Right cardiac atrium (tissue), 5 donors: ENCODE measurements at regions not wholly inside any gene's neighbourhood (a gene's known extent, or its start where the extent isn't known, plus 50 kb on each side); places are given as distances from the start of the nearest gene placed in this dataset.

ENCODE experiments used
- ATAC-seq, 2 donors: fragments of 200-7000 bp; cut with Tn5 transposase; one replicate each; pipeline versions ENCODE4 v1.8.0 to v1.9.1; 2020; ENCODE audit warnings: moderate library complexity in 2 of 2, mild to moderate bottlenecking in 1 of 2
- DNase-seq, 3 donors: peaks; one replicate each; pipeline ENCODE4 v3.0.0-alpha.2; 2020
- H3K27ac ChIP-seq: one replicate; pipeline ENCODE4 v1.5.1; 2013; ENCODE audit warnings: mild to moderate bottlenecking, low read length, control low read depth, moderate library complexity
- H3K27me3 ChIP-seq: one replicate; pipeline ENCODE4 v1.6.1; 2013; ENCODE audit not compliant: control insufficient read depth, insufficient read depth
- H3K4me1 ChIP-seq: one replicate; pipeline ENCODE4 v1.6.1; 2013; ENCODE audit warnings: low read length; ENCODE audit not compliant: control insufficient read depth, insufficient read depth
- H3K4me3 ChIP-seq: one replicate; pipeline ENCODE4 v1.5.1; 2013; ENCODE audit warnings: low read length, control low read depth
- H3K9me3 ChIP-seq: one replicate; pipeline ENCODE4 v1.6.1; 2013; ENCODE audit warnings: low read length; ENCODE audit not compliant: control insufficient read depth
- WGBS: extraction: QIAGEN DNeasy Blood & Tissue Kit; methylation state at CpG from one replicate; pipeline ENCODE4 v1.1.7; 2013; 5-methylcytosine and 5-hydroxymethylcytosine counted together
- intact Hi-C, 4 donors: fragments of 100-400 bp; cut with DNase I; formaldehyde crosslinking; loops; one replicate each; pipeline versions ENCODE4 v1.11.0 to v1.14.0; 2022 to 2023
- donor health status: healthy with polysubstance abuse.
- donor health status: DM: no; HTN: yes; CAD: no.
- donor health status: DM: no; HTN: no; CAD: no.
- donor health status: DM: no; HTN: yes; CAD: no; lungs with severe emphysema.
- donor health status: DM: yes; HTN: yes; CAD: no.

GRCh38 chr7:67843001-67843565 lies 846.5 kb downstream of the TYW1 start:
- Histone ChIP-seq H3K9me3 (no peaks in the 10 kb centered on the region), H3K27me3 (no peaks in the 10 kb centered on the region), H3K4me1 (no peaks in the 10 kb centered on the region), H3K27ac (no peak overlapping the region), H3K4me3 (no peak overlapping the region)
- no peak for DNase-seq
- intact Hi-C loops, result no loop called here
- WGBS, result 72% methylated on average over 6 of the region's 6 CpGs
- no peak for ATAC-seq

- intact Hi-C loops, result no loop called here
- no peaks in the 10 kb centered on the region for H3K4me1 ChIP-seq
- H3K9me3 ChIP-seq, result no peaks in the 10 kb centered on the region
- 22% methylated on average over 4 of the region's 4 CpGs for WGBS
- ATAC-seq (no peak), DNase-seq (no peak)
- no peak overlapping the region for H3K4me3 ChIP-seq
- H3K27ac ChIP-seq, result no peak overlapping the region
- no peaks in the 10 kb centered on the region for H3K27me3 ChIP-seq
Observed at GRCh38 chr7:67843615-67844014, 847.0 kb downstream of the TYW1 start.

DNA sequence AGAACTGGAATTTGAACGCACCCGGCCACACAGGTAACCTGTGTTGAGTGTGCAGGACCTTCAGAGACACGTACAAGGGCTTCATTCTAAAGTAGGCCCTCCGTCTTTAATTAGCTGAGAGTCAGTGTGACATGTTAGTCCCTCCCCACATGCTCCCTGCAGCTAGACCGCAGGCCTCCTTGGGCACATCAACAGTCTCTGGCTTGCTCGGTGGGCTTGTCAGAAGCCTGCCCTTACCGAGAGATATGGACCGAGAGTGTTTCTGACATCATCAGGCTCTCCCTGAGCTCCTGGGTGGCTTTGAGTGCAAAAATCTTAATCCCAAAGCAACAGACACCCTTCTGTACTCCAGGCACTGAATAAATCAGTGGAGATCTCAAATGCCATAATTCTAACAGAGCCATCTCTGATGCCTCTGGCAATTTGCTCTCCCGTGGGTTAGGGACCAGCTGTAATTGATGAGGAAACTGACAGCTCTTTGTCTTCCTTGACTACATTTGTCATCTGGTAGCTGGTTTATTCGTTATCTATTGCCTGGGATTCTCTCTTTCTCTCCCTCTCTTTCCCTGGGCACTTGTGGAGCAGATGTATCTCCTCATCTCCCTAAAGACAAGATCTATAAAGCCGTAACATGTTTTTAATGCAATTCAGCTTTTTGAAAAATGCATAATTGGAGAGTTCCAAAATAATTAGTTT lies 850.6 kb downstream of the TYW1 start:
- intact Hi-C loops, result no loop called here
- ATAC-seq, result no peak
- H3K9me3 ChIP-seq, result no peaks in the 10 kb centered on the region
- no peak for DNase-seq
- no peaks in the 10 kb centered on the region for H3K27me3 ChIP-seq
- no peaks in the 10 kb centered on the region for H3K4me1 ChIP-seq
- H3K4me3 ChIP-seq, result no peak overlapping the region
- WGBS, result 42% methylated on average over 11 of the region's 11 CpGs
- no peak overlapping the region for H3K27ac ChIP-seq

DNA sequence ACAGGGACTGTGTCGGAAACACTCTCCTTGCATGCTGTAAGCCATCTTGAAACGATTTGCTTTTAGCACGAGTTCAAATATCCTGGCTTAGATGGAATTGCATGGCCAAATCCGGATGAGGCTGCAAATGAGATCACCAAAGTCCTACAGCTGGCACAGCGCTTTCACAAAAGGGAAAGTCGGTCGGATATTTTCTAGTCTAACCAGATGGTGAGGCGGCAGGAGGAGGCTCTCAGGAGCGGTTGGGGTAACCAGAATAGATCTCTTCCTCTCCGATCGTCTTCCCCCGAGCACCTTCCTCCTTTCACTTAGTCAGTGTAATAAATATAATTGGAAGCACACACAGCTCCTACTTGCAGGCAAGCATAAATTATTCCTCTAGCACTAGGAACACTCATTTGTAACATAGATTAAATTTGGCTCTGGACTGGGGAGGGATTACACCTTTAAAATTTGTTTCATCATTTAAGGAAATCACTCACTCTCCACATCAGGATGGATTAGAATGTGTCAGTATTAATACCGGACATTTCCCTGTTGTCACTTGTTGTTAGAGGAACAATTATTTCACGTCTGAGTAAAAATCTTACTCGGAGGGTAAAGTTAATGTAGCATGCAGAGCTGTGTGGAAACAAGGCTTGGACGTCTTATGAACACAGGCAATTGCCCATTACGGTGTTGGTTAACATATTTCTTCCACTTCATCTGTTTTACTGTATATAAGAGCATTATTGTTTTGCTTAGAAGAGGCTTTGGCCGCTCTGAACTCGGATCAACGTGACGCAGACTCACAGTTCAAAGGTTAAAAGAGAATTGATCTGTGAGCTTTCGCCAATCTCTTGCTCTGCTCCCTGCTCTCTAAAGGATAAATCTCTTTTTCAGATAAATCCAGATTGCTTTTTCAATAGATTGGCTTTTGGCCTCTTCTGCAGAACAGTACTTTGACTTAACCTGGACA lies 857.9 kb downstream of the TYW1 start:
- WGBS, result 68% methylated on average over 22 of the region's 22 CpGs
- Histone ChIP-seq H3K27me3 (no peaks in the 10 kb centered on the region), H3K4me1 (no peaks in the 10 kb centered on the region), H3K9me3 (no peaks in the 10 kb centered on the region), H3K4me3 (no peak overlapping the region), H3K27ac (no peak overlapping the region)
- DNase-seq (no peak), ATAC-seq (no peak)
- intact Hi-C loops, result no loop called here

DNA sequence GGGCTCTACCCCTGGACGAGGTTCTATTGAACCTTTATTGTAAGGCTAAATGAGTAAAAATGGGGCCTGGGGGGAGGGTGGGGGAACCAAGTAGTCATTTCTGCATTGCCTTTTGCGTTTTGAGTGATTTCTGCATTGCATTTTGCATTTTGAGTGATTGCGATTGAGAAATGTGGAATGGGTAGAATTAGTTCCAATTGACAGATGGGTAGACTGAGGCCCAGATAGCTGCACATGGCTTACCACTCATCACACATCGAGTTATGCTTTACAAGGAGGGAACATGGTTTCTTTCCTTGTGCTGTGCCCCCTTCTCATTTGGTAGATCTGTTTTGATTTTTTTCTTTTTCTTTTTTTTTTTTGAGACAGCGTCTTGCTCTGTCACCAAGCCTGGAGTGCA lies 858.7 kb downstream of the TYW1 start:
- Histone ChIP-seq H3K27ac (no peak overlapping the region), H3K4me1 (no peaks in the 10 kb centered on the region), H3K9me3 (no peaks in the 10 kb centered on the region), H3K27me3 (no peaks in the 10 kb centered on the region), H3K4me3 (no peak overlapping the region)
- ATAC-seq (no peak), DNase-seq (no peak)
- 63% methylated on average over 5 of the region's 5 CpGs for WGBS
- intact Hi-C loops, result no loop called here

DNA sequence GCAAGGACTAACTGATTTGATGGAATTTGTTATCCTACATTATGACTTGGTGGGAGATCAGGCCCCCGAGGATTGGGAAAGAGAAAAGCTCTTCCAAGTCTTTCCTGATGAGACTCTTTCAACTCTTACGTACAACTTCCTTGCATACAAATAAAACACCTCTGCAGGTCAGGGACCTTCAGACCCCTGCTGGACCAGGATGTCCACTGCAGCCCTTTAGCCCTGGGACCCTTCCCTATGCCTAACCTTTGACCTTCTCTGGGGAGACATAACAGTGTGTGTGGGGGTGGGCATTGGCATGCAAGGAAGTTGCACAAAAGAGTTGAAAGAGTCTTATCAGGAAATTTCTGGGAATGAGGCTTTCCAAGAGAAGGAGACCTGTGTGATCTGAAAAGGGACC lies 859.4 kb downstream of the TYW1 start:
- no peaks in the 10 kb centered on the region for H3K27me3 ChIP-seq
- H3K4me3 ChIP-seq, result no peak overlapping the region
- WGBS, result 51% methylated on average over 2 of the region's 2 CpGs
- DNase-seq (no peak), ATAC-seq (no peak)
- H3K4me1 ChIP-seq, result no peaks in the 10 kb centered on the region
- intact Hi-C loops, result no loop called here
- H3K9me3 ChIP-seq, result no peaks in the 10 kb centered on the region
- no peak overlapping the region for H3K27ac ChIP-seq

GRCh38 chr7:67857698-67858097 lies 861.1 kb downstream of the TYW1 start:
- ATAC-seq (no peak), DNase-seq (no peak)
- H3K4me3 ChIP-seq, result no peak overlapping the region
- no peaks in the 10 kb centered on the region for H3K4me1 ChIP-seq
- no peak overlapping the region for H3K27ac ChIP-seq
- no peaks in the 10 kb centered on the region for H3K27me3 ChIP-seq
- H3K9me3 ChIP-seq, result no peaks in the 10 kb centered on the region
- intact Hi-C loops, result no loop called here
- 80% methylated on average over 10 of the region's 10 CpGs for WGBS

- Histone ChIP-seq H3K4me3 (no peak overlapping the region), H3K4me1 (no peaks in the 10 kb centered on the region), H3K9me3 (no peaks in the 10 kb centered on the region), H3K27me3 (no peaks in the 10 kb centered on the region), H3K27ac (no peak overlapping the region)
- 76% methylated on average over 7 of the region's 7 CpGs for WGBS
- DNase-seq (no peak), ATAC-seq (no peak)
- intact Hi-C loops, result no loop called here
Observed at GRCh38 chr7:67858931-67859330, 862.3 kb downstream of the TYW1 start.

DNA sequence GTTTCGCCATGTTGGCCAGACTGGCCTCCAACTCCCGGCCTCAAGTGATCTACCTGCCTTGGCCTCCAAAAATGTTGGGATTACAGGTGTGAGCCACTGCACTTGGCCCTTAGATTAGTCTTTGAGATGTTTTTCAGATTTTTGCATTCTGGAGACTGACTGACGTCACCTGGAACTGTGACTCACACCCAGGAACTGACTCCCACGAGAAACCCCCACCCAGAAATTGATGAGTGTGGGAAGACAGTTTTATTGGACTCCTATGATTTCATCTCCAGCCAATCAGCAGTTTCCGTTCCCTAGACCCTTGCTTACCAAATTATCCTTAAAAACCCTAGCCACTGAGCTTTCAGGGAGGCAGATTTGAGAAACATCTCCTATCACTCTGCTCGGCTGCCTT lies 867.3 kb downstream of the TYW1 start:
- 76% methylated on average over 6 of the region's 6 CpGs for WGBS
- no peak overlapping the region for H3K4me3 ChIP-seq
- intact Hi-C loops, result no loop called here
- H3K4me1 ChIP-seq, result no peaks in the 10 kb centered on the region
- DNase-seq (no peak), ATAC-seq (no peak)
- H3K27me3 ChIP-seq, result no peaks in the 10 kb centered on the region
- H3K27ac ChIP-seq, result no peak overlapping the region
- no peaks in the 10 kb centered on the region for H3K9me3 ChIP-seq

DNA sequence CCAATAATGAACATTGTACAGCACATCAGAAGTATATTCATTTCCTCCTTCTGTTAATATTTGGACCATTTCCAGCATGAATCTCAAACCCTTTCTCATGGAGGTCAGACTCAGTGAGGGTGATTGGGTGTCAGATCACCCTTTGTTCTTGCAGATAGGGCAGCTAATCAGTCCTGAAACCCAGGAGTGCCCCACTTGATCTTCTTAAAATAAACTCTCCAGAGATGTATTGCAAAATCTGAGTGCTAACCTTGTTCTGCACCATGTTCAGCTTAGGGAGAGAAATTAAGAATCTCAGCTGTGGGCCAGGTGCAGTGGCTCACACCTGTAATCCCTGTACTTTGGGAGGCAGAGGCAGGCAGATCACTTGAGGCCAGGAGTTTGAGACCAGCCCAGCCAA lies 869.4 kb downstream of the TYW1 start:
- Histone ChIP-seq H3K27me3 (no peaks in the 10 kb centered on the region), H3K4me3 (no peak overlapping the region), H3K9me3 (no peaks in the 10 kb centered on the region), H3K27ac (no peak overlapping the region), H3K4me1 (no peaks in the 10 kb centered on the region)
- intact Hi-C loops, result no loop called here
- DNase-seq, result no peak
- ATAC-seq, result no peak

DNA sequence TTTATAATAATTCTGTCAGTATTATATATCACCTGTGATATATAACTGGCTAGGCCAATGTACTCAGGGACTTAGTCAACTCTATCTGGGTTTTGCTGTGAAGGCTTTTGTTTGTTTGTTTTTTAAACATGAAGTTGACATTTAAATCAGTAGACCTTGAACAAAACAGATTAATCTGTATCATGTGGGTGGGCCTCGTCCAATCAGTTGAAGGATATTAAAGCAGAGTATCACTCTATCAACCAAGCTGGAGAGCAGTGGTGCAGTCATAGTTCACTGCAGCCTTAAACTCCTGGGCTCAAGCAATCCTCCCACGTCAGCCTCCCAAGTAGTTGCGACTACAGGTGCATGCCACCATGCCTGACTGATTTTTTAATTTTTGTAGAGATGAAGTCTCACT lies 870.2 kb downstream of the TYW1 start:
- Histone ChIP-seq H3K4me3 (no peak overlapping the region), H3K27me3 (no peaks in the 10 kb centered on the region), H3K4me1 (no peaks in the 10 kb centered on the region), H3K27ac (no peak overlapping the region), H3K9me3 (no peaks in the 10 kb centered on the region)
- DNase-seq, result no peak
- WGBS, result 89% methylated on average over 3 of the region's 3 CpGs
- no peak for ATAC-seq
- intact Hi-C loops, result no loop called here
